ENCODE measurements at regions not wholly inside any gene's neighbourhood (a gene's known extent, or its start where the extent isn't known, plus 50 kb on each side); places are given as distances from the start of the nearest gene placed in this dataset.
"Not testable (repeated sequence)": the region's sequence is repeated elsewhere in the genome, so short reads cannot be mapped to it uniquely, and the experiment has no call there.

DNA sequence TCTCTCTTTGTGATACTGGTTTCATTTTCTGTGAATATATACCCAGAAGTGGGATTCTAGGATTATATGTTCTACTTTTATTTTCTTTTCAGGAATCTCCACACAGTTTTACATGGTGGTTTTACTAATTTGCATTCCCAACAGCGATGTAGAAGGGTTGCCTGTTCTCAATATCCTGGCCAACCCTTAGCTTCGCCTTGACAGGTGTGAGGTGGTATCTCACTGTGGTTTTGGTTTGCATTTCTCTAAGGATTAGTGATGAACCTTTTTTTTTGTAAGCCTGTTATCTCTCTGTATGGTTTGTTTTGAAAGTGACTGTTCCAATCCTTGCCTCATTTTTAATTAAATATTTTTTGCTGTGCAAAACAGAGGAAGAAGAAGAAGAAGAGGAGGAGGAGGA lies 937.7 kb downstream of the CDH8 start:
- intact Hi-C loops (cut with micrococcal nuclease), result no loop called here
- Mint-ChIP-seq H3K9me3 (peaks cover 17% of the 10 kb centered on the region), H3K4me3 (no peak overlapping the region), H3K27ac (no peak overlapping the region), H3K27me3 (ENCODE audit: insufficient read depth) (no peaks in the 10 kb centered on the region), H3K4me1 (ENCODE audit: low read depth) (no peaks in the 10 kb centered on the region), H3K36me3 (ENCODE audit: low read depth) (no peaks in the 10 kb centered on the region)
- no peak for DNase-seq (ENCODE audit: low spot score)

DNA sequence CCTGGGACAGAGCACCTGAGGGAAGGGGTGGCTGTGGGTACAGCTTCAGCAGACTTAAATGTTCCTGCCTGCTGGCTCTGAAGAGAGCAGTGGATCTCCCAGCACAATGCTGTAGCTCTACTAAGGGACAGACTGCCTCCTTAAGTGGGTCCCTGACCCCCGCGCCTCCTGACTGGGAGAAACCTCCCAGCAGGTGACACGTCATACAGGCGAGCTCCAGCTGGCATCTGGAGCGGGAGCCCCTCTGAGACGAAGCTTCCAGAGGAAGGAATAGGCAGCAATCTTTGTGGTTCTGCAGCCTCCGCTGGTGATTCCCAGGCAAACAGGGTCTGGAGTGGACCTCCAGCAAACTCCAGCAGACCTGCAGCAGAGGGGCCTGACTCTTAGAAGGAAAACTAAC lies 944.9 kb downstream of the CDH8 start:
- H3K4me1 Mint-ChIP-seq (ENCODE audit: low read depth); intact Hi-C loops (cut with micrococcal nuclease); H3K4me3 Mint-ChIP-seq; H3K27ac Mint-ChIP-seq; H3K27me3 Mint-ChIP-seq (ENCODE audit: insufficient read depth); H3K36me3 Mint-ChIP-seq (ENCODE audit: low read depth); DNase-seq (ENCODE audit: low spot score): not testable (repeated sequence)
- H3K9me3 Mint-ChIP-seq, result peaks cover 29% of the 10 kb centered on the region

DNA sequence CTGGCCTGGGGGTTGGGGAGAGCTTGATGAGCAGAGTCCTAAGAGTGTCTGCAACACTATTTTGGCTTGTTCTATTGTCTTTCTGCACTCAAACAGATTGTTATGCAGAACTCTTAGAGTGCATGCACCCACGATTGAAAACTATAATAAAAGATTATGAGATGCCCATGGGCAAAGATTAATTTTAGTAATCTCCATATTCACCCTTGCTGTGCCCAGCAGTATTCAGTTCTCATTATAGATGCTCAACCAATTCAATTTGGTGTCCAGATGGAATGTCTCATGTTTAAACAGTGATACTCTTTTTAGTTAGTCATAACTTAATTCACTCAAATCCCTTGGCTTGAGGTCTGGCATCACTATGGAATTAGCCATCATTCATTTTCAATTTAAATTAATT lies 952.5 kb downstream of the CDH8 start:
- intact Hi-C loops (cut with micrococcal nuclease), result no loop called here
- DNase-seq (ENCODE audit: low spot score), result no peak
- Mint-ChIP-seq H3K27ac (no peak overlapping the region), H3K36me3 (ENCODE audit: low read depth) (no peaks in the 10 kb centered on the region), H3K9me3 (peaks cover 25% of the 10 kb centered on the region), H3K4me3 (no peak overlapping the region), H3K27me3 (ENCODE audit: insufficient read depth) (no peaks in the 10 kb centered on the region), H3K4me1 (ENCODE audit: low read depth) (no peaks in the 10 kb centered on the region)

DNA sequence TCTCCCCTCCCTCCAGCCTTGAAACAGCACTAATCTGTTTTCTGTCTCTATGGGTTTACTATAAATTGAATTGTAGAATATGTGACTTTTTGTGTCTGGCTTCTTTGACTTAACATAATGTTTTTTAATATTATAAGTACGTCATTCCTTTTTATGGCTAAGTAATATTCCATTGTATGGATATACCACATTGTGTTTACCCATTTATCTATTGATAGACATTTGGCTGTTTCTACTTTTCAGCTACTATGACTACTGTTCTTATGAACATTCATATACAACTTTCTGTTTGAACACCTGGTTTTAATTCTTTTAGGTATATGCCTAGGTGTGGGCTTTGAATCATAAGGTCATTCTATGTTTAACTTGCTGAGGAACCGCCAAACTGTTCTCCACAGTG lies 961.9 kb downstream of the CDH8 start:
- no peak overlapping the region for H3K4me3 Mint-ChIP-seq
- no peaks in the 10 kb centered on the region for H3K27me3 Mint-ChIP-seq (ENCODE audit: insufficient read depth)
- no peak overlapping the region for H3K27ac Mint-ChIP-seq
- no peaks in the 10 kb centered on the region for H3K36me3 Mint-ChIP-seq (ENCODE audit: low read depth)
- H3K9me3 Mint-ChIP-seq, result peaks cover 6% of the 10 kb centered on the region
- DNase-seq (ENCODE audit: low spot score), result no peak
- no peaks in the 10 kb centered on the region for H3K4me1 Mint-ChIP-seq (ENCODE audit: low read depth)
- intact Hi-C loops (cut with micrococcal nuclease), result no loop called here

DNA sequence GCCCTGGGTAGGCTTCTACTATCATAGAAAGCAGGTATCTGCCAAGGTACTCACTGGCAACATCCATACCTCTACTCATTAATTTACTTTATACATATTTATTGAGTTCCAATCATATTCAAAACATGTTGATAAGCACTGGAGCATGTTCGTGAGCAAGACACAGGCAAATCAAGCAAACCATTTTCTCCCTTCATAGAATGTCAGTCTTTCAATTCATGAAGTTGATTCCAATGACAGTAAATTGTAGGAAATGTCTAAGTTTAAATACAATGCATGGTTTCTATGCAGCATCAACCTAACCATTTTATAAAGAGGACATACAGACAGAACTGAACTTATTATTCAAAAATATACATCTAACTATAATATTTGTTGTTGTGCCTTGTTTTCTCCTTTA lies 978.6 kb downstream of the CDH8 start:
- H3K9me3 Mint-ChIP-seq, result peaks cover 9% of the 10 kb centered on the region
- no peaks in the 10 kb centered on the region for H3K27me3 Mint-ChIP-seq (ENCODE audit: insufficient read depth)
- no peaks in the 10 kb centered on the region for H3K36me3 Mint-ChIP-seq (ENCODE audit: low read depth)
- no peak for DNase-seq (ENCODE audit: low spot score)
- H3K4me1 Mint-ChIP-seq (ENCODE audit: low read depth), result no peaks in the 10 kb centered on the region
- H3K27ac Mint-ChIP-seq, result no peak overlapping the region
- intact Hi-C loops (cut with micrococcal nuclease), result no loop called here
- no peak overlapping the region for H3K4me3 Mint-ChIP-seq

DNA sequence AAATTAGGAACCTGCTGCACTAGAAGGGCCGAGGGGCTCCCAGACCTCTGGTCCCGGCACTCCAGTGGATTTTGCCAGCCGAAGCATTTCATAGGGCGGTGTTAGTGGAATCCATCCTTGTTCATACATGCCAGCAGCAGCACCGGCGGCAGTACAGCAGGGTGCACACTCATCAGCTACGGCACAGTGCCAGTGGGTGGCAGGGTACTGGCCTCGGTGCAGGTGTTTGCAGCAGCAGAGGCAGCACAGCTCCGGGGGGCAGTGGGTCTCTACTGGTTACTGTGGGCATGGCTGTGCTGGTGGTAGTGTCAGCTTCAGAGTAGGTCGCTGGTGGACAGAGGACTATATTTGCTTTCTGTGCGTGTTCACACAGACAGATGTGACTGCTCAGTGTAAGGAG lies 985.7 kb downstream of the CDH8 start:
- H3K27ac Mint-ChIP-seq, result no peak overlapping the region
- peaks cover 4% of the 10 kb centered on the region for H3K9me3 Mint-ChIP-seq
- no peaks in the 10 kb centered on the region for H3K36me3 Mint-ChIP-seq (ENCODE audit: low read depth)
- no peaks in the 10 kb centered on the region for H3K4me1 Mint-ChIP-seq (ENCODE audit: low read depth)
- intact Hi-C loops (cut with micrococcal nuclease), result no loop called here
- DNase-seq (ENCODE audit: low spot score), result no peak
- no peak overlapping the region for H3K4me3 Mint-ChIP-seq
- no peaks in the 10 kb centered on the region for H3K27me3 Mint-ChIP-seq (ENCODE audit: insufficient read depth)

DNA sequence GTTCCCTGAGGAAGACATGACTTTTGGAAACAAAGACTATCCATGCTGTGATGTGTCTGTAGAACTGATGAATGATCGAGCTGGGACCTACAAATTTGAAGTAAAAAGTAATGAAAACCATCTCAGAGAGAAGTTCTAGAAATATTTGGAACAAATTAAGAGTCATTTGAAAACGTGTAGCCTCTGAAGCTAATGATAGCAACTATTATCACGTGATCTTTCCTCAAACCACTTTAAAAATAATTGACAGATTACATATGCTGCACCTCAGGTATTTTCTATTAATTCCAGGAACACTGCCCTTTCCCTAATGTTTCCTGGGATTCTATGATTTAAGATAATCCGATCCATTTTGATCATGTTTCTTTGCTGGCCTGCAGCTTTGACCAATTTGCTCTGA lies 990.3 kb downstream of the CDH8 start:
- peaks cover 15% of the 10 kb centered on the region for H3K9me3 Mint-ChIP-seq
- H3K36me3 Mint-ChIP-seq (ENCODE audit: low read depth), result no peaks in the 10 kb centered on the region
- no peak for DNase-seq (ENCODE audit: low spot score)
- no peak overlapping the region for H3K27ac Mint-ChIP-seq
- H3K4me1 Mint-ChIP-seq (ENCODE audit: low read depth), result no peaks in the 10 kb centered on the region
- H3K27me3 Mint-ChIP-seq (ENCODE audit: insufficient read depth), result no peaks in the 10 kb centered on the region
- intact Hi-C loops (cut with micrococcal nuclease), result no loop called here
- H3K4me3 Mint-ChIP-seq, result no peak overlapping the region

DNA sequence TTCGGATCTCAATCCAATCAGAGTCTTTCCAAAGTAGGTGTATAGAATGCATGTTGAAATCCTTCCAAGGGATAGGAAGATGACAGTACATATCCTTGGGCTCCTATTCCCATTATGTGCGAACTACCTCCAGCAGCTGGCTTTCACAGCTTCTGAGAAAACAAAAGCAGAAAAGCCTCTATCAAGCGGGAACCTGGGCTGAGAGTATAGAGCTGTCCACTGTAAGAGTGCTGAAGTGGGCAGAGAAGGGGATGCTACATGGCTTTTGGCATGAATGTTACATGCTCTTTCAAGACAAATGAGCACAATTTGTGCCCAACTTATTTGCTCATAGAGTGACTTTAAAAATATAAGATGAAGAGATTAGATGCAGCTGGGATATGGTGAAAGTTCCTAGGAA lies 993.5 kb downstream of the CDH8 start:
- H3K27ac Mint-ChIP-seq, result no peak overlapping the region
- no peak overlapping the region for H3K4me3 Mint-ChIP-seq
- intact Hi-C loops (cut with micrococcal nuclease), result no loop called here
- DNase-seq (ENCODE audit: low spot score), result no peak
- H3K4me1 Mint-ChIP-seq (ENCODE audit: low read depth), result no peaks in the 10 kb centered on the region
- no peaks in the 10 kb centered on the region for H3K36me3 Mint-ChIP-seq (ENCODE audit: low read depth)
- no peaks in the 10 kb centered on the region for H3K27me3 Mint-ChIP-seq (ENCODE audit: insufficient read depth)
- H3K9me3 Mint-ChIP-seq, result peaks cover 11% of the 10 kb centered on the region

DNA sequence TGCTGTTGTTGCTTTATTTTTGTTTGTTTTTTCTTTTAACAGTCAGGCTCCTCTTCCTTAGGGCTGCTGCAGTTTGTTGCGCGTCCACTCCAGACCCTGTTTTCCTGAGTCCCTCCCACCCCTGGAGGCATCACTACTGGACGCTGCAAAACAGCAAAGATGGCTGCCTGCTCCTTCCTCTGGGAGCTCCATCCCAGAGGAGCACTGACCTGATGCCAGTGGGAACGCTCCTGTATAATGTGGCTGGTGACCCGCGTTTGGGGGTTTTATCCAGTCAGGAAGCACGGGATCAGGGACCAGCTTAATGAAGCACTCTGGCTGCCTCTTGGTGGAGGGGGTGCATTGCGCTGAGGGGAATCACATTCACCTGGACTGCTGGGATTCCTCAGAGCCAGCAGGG lies 1005.6 kb downstream of the CDH8 start:
- Mint-ChIP-seq H3K4me3 (no peak overlapping the region), H3K27ac (no peak overlapping the region), H3K27me3 (ENCODE audit: insufficient read depth) (no peaks in the 10 kb centered on the region), H3K4me1 (ENCODE audit: low read depth) (no peaks in the 10 kb centered on the region), H3K9me3 (peaks cover 23% of the 10 kb centered on the region), H3K36me3 (ENCODE audit: low read depth) (no peaks in the 10 kb centered on the region)
- intact Hi-C loops (cut with micrococcal nuclease), result no loop called here
- no peak for DNase-seq (ENCODE audit: low spot score)

DNA sequence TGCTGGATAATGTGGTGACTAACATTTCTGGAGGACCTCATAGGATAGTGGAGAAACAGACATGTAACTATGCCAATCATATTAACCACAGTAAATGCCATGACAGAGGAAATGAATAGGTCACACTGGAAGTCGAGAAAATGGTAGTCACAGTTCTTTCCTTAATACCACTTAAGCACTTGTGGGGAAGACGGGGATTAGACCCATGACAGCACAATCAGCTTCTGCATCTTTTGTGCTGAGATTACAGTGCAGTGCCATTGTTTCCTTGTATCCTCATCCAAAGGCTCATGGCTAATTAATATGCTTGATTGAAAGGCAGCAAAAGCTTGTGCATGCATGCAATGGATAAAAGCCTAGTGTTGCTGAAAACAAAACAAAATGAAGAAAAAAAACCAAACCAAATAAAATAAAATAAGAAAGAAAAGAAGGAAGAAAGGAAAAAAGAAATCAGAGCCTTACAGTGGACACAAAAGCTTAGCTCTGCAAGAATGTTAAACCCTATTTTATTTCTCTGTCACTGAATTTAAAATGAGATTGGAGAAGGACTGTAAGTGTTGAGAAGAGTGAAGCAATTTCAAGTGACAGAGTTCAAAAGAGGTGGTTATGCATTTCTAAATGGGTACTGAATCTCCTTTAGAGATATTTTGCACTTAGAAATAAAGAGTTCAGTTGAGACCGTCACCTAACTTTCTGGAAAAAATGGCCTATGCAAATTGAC lies 1011.9 kb downstream of the CDH8 start:
- Mint-ChIP-seq H3K36me3 (ENCODE audit: low read depth) (no peaks in the 10 kb centered on the region), H3K27ac (no peak overlapping the region), H3K4me3 (no peak overlapping the region), H3K4me1 (ENCODE audit: low read depth) (no peaks in the 10 kb centered on the region), H3K9me3 (peaks cover 29% of the 10 kb centered on the region), H3K27me3 (ENCODE audit: insufficient read depth) (no peaks in the 10 kb centered on the region)
- no peak for DNase-seq (ENCODE audit: low spot score)
- intact Hi-C loops (cut with micrococcal nuclease), result no loop called here

DNA sequence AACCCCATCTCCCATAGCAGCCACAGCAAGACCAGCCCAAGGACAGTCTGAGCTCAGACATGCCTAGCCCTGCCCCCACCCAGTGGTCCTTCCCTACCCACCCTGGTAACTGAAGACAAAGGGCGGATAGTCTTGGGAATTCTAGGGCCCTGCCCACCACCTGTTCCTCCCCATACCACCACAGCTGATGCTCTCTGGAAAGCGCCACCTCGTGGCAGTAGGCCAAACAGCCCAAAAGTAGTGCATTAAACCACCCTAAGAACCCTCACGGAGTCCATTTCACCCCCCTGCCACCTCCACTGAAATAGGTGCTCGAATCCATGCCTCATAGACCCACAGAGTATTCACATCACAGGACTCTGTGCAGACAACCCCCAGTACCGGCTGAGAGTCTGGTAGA lies 1021.4 kb downstream of the CDH8 start:
- Mint-ChIP-seq H3K27ac (no peak overlapping the region), H3K27me3 (ENCODE audit: insufficient read depth) (no peaks in the 10 kb centered on the region)

DNA sequence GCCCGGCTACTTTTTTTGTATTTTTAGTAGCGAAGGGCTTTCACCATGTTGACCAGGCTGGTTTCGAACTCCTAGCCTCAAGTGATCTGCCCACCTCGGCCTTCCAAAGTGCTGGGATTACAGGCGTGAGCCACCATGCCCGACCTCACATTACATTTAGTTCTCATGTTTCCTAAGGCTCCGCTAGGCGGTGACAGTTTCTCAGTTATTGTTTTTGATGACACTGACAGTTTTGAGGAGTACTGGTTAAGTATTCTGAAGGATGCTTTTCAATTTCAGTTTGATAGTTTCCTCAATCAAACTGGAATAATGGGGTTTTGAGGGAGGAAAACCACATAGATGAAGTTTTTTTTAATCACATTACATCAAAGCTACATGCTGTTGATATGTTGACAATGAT lies 1028.5 kb downstream of the CDH8 start:
- H3K27me3 Mint-ChIP-seq (ENCODE audit: insufficient read depth), result no peaks in the 10 kb centered on the region
- no peaks in the 10 kb centered on the region for H3K36me3 Mint-ChIP-seq (ENCODE audit: low read depth)
- intact Hi-C loops (cut with micrococcal nuclease), result no loop called here
- no peaks in the 10 kb centered on the region for H3K4me1 Mint-ChIP-seq (ENCODE audit: low read depth)
- no peak overlapping the region for H3K4me3 Mint-ChIP-seq
- H3K9me3 Mint-ChIP-seq, result peaks cover 6% of the 10 kb centered on the region
- no peak overlapping the region for H3K27ac Mint-ChIP-seq
- no peak for DNase-seq (ENCODE audit: low spot score)

More for the DNA sequence above, 1021.4 kb downstream of the CDH8 start:
- no peaks in the 10 kb centered on the region for H3K4me1 Mint-ChIP-seq (ENCODE audit: low read depth)
- intact Hi-C loops (cut with micrococcal nuclease), result no loop called here
- no peaks in the 10 kb centered on the region for H3K36me3 Mint-ChIP-seq (ENCODE audit: low read depth)
- H3K9me3 Mint-ChIP-seq, result peaks cover 40% of the 10 kb centered on the region
- DNase-seq (ENCODE audit: low spot score), result no peak
- H3K4me3 Mint-ChIP-seq, result no peak overlapping the region

DNA sequence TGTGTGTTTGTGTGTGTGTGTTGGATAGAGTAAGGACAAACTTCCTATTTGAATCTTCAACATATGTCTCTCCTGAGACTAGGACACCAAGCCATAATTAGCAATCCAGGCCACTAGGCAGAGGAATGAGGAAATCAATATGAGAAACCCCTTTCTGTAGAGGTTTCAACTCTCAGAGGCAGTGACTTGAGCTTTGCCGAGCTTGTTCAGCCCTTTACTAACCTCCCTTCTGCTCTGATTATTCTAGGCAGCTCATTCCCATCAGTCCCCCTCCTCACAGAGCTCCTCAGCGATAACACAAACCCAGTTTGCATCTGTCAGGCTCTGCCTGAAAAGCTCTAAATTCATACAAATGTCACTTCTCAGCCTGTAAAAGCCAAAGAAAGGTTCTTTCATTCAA lies 1030.3 kb downstream of the CDH8 start:
- Mint-ChIP-seq H3K4me3 (no peak overlapping the region), H3K27me3 (ENCODE audit: insufficient read depth) (no peaks in the 10 kb centered on the region), H3K27ac (no peak overlapping the region), H3K4me1 (ENCODE audit: low read depth) (no peaks in the 10 kb centered on the region), H3K9me3 (peaks cover 6% of the 10 kb centered on the region), H3K36me3 (ENCODE audit: low read depth) (no peaks in the 10 kb centered on the region)
- intact Hi-C loops (cut with micrococcal nuclease), result no loop called here
- DNase-seq (ENCODE audit: low spot score), result no peak
